Midbrain (tissue), 1 donor: ENCODE measurements at regions not wholly inside any gene's neighbourhood (a gene's known extent, or its start where the extent isn't known, plus 50 kb on each side); places are given as distances from the start of the nearest gene placed in this dataset.

Experiments
- DNase-seq: peaks from one replicate; lab custom pipeline; 2025; lab: John Stamatoyannopoulos, UW

DNA sequence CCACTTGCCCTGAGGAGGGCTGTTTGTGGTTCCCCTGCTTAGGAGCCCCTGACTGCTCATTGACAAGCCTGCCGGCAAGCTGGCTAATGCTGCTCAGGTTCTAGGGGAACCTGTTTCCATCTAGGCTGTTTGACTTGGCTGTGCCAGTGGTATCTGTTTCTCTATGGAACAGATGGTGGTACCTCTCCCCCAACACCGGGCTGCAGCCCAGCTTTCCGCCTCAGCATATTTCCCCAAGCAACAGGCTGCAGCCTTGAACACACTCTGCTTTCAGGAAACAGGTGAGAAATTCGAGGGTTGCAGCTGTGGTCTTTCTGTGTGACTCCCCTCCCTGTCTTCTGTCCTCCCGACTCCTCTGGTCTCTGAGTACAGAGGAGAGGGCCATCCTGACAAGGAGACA, 132.3 kb downstream of the TMEM132E start:
- no peak for DNase-seq

DNA sequence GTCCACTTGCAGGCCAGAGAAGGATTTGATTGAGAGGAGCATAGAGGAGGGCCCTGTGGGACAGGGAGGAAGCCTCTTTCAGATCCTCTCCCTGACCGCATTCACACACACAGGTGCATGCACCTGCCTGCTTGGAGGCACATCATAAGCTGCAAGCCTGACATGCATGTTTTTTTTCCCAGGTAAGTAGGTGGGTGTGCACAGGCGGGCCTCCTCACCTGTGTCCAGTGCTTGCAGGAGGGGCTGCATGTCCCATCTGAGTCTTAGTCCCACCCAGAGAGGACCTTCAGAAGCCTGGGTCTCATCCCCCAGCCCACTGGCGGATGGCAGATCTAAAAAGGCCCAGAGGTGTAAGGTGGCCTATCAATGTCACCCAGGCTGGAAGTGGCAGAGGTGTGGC, 130.8 kb downstream of the TMEM132E start:
- no peak for DNase-seq

DNA sequence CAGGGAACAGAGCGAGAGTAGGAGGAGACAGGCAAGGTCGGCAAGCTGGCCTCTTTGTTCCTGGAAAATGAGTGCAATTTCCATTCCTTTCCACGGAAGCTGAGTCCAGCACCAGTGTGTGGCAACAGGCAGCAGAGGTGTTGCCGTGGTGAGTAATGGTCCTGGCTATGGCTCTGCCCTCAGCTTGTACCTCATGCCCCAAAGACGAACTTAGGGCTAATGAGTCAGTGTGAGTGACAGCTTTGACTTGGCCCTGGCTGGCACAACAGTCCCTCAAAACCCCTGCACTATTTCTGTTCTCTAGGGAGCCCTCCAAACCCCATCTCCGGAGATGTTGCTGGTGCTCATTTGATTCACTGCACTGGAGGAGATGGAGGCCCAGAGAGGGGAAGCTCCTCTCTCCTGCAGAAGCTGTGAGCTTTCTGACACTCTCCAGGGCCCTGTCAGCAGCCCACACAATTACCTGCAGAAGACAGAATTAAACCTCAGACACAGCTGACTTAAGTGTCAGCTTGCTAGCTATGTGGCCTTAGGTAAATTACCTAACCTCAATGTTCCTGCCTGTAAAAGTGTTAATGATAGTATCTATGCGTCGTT, 129.9 kb downstream of the TMEM132E start:
- no peak for DNase-seq

DNA sequence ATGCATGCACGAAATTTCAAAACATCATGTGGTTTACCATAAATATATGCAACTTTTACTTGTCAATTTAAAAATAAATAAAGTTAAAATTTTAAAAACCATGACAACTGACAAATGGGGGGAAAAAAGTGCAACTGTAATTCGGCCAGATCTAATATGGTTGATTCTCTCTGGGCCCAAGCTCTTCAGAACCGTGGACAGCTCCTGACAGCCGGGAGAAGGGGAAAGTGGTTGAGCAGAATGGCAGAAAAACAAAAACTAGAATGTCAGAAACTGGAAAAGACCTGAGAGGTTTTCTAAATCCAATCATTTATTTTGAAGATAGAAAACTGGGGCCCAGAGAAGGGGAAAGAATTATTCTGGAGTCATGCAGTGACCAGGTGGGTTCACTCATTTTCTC, 126.6 kb downstream of the TMEM132E start:
- DNase-seq, result peak; percentile 10

DNA sequence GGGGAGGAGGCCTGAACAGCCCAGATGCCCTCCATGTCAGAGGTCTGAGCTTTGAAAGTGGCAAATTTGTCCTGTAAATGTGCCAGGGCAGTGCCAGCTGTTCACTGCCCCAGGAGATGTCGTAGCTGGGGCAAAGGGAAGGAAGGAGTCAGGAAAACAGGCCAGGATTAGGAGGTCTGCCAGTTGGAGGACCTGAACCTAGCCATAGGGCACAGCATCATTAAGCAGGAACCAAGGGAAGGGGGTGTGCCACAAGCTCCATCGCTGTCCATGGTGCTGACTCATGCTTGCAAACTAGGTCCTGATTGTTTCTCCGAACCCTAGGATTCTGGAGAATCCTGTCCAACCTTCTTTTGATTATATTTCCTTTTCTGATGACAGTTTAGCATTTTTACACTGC, 124.2 kb downstream of the TMEM132E start:
- no peak for DNase-seq

DNA sequence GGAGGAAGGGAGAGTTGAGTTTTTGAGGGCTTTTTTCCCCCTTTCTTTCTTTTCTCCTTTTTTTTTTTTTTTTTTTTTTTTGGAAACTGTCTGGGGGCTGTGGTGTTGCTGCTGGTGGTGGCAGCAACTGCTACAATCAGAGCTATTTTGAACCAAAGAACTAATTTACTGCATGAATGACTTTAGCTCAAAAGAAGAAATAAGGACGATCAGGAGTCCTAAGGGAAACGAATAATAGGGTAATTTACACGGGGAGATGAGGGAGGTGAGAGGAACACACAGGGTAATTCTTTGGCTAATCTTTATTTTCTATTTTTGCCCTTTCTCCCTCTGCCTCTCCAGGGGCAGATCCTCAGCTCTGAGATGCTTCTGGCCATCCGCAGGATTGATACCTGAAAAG, 119.8 kb downstream of the TMEM132E start:
- DNase-seq, result no peak

DNA sequence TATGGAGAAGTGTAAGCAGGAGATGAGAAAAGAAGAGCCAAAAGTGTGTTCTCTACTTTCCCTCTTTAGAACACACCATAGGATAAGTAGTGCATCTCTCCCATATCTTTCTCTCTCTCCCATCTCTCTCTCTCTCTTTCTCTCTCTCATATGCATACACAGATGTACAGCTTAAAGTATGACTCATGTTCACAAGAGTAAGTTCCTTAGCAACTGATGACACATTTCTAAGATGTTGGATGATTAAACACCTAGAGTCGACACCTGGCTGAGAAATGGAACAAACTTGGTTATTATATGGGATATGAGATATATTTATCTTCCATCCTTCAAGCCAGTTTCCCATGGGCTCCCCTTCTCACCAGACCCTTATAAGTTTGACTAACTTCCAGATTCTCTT, 113.5 kb downstream of the TMEM132E start:
- no peak for DNase-seq
